HG03095 (cell line): ENCODE measurements at regions not wholly inside any gene's neighbourhood (a gene's known extent, or its start where the extent isn't known, plus 50 kb on each side); places are given as distances from the start of the nearest gene placed in this dataset.
"Not testable (repeated sequence)": the region's sequence is repeated elsewhere in the genome, so short reads cannot be mapped to it uniquely, and the experiment has no call there.

Experiments used
- ATAC-seq: cut with Tn5 transposase; IDR thresholded peaks from one replicate; pipeline ENCODE4 v1.9.1; 2021; ENCODE audit warnings: moderate library complexity; ENCODE audit not compliant: unreplicated experiment

- ATAC-seq, result not testable (repeated sequence)
These were observed 236.5 kb upstream of the POGK start for GRCh38 chr1:166602801-166603200.

GRCh38 chr1:166603296-166603695 is 236.0 kb upstream of the POGK start:
- ATAC-seq, result no peak

- ATAC-seq, result no peak
These were observed 234.1 kb upstream of the POGK start for GRCh38 chr1:166605137-166605536.

- no peak for ATAC-seq
These were observed 226.4 kb upstream of the POGK start for GRCh38 chr1:166612886-166613285.

- no peak for ATAC-seq
These were observed 223.1 kb upstream of the POGK start for GRCh38 chr1:166616206-166616605.

- no peak for ATAC-seq
These were observed 212.6 kb upstream of the POGK start for GRCh38 chr1:166626711-166627110.

GRCh38 chr1:166627558-166627957 is 211.7 kb upstream of the POGK start:
- no peak for ATAC-seq

- no peak for ATAC-seq
These were observed 211.0 kb upstream of the POGK start for GRCh38 chr1:166628259-166628658.

GRCh38 chr1:166629946-166630345 is 209.3 kb upstream of the POGK start:
- no peak for ATAC-seq

GRCh38 chr1:166630369-166630768 is 208.9 kb upstream of the POGK start:
- ATAC-seq, result no peak

- ATAC-seq, result no peak
These were observed 201.1 kb upstream of the POGK start for GRCh38 chr1:166638137-166638536.

GRCh38 chr1:166657228-166657627 is 182.0 kb upstream of the POGK start:
- not testable (repeated sequence) for ATAC-seq

GRCh38 chr1:166666790-166667189 is 172.5 kb upstream of the POGK start:
- not testable (repeated sequence) for ATAC-seq

GRCh38 chr1:166667600-166667999 is 171.7 kb upstream of the POGK start:
- not testable (repeated sequence) for ATAC-seq

GRCh38 chr1:166671627-166672026 is 167.6 kb upstream of the POGK start:
- no peak for ATAC-seq

- ATAC-seq, result no peak
These were observed 165.6 kb upstream of the POGK start for GRCh38 chr1:166673722-166674121.

- no peak for ATAC-seq
These were observed 164.1 kb upstream of the POGK start for GRCh38 chr1:166675213-166675612.

GRCh38 chr1:166676981-166677380 is 162.3 kb upstream of the POGK start:
- ATAC-seq, result no peak

GRCh38 chr1:166679369-166679768 is 159.9 kb upstream of the POGK start:
- ATAC-seq, result no peak

- ATAC-seq, result no peak
These were observed 156.7 kb upstream of the POGK start for GRCh38 chr1:166682588-166682987.

- ATAC-seq, result not testable (repeated sequence)
These were observed 154.6 kb upstream of the POGK start for GRCh38 chr1:166684669-166685068.

GRCh38 chr1:166685200-166685599 is 154.1 kb upstream of the POGK start:
- ATAC-seq, result no peak

- not testable (repeated sequence) for ATAC-seq
These were observed 153.4 kb upstream of the POGK start for GRCh38 chr1:166685891-166686290.

GRCh38 chr1:166690596-166690995 is 148.7 kb upstream of the POGK start:
- not testable (repeated sequence) for ATAC-seq
